ENCODE measurements at regions not wholly inside any gene's neighbourhood (a gene's known extent, or its start where the extent isn't known, plus 50 kb on each side); places are given as distances from the start of the nearest gene placed in this dataset.
A peak's percentile ranks its signal among the peaks of the same experiment; 100 is the strongest.

DNA sequence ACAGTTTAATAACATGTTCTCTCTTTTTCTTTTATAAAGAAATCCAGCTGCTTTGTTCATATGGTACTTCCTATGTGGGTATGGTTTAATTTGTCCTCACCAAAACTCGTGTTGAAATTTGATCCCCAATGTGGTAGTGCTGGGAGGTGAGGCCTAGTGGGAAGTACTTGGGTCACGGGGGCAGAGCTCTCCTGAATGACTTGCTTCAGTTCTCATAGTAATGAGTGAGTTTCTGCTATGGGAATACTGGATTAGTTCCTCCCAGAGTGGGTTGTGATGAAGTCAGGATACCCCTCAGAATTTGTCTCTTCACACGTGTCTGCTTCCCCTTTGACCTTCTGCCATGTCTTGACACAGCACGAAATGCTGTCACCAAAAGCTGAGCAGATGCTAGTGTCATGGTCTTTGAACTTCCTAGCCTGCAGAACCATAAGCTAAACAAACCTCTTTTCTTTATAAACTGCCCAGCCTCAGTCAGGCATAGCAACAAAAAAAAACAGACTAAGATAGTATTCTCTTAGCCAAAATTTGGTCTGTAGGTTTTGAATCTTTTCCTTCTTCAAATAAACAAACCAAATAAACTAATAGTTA, 87.8 kb upstream of the HS3ST5 start:
- TF ChIP-seq, protein P1, sequence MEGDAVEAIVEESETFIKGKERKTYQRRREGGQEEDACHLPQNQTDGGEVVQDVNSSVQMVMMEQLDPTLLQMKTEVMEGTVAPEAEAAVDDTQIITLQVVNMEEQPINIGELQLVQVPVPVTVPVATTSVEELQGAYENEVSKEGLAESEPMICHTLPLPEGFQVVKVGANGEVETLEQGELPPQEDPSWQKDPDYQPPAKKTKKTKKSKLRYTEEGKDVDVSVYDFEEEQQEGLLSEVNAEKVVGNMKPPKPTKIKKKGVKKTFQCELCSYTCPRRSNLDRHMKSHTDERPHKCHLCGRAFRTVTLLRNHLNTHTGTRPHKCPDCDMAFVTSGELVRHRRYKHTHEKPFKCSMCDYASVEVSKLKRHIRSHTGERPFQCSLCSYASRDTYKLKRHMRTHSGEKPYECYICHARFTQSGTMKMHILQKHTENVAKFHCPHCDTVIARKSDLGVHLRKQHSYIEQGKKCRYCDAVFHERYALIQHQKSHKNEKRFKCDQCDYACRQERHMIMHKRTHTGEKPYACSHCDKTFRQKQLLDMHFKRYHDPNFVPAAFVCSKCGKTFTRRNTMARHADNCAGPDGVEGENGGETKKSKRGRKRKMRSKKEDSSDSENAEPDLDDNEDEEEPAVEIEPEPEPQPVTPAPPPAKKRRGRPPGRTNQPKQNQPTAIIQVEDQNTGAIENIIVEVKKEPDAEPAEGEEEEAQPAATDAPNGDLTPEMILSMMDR (conservative IDR thresholded peaks at IDR 0.05) = no peak
- Mint-ChIP-seq H3K27me3 (ENCODE audit: low read depth) (peaks cover 68% of the 10 kb centered on the region), H3K36me3 (ENCODE audit: low read depth) (no peaks in the 10 kb centered on the region), H3K4me1 (peaks cover 20% of the 10 kb centered on the region), H3K9me3 (no peaks in the 10 kb centered on the region), H3K4me3 (peak overlapping the region; percentile 1), H3K27ac (ENCODE audit: unreplicated experiment) (no peak overlapping the region)
- DNase-seq (ENCODE audit: low read depth, low spot score) = peak; percentile 4

DNA sequence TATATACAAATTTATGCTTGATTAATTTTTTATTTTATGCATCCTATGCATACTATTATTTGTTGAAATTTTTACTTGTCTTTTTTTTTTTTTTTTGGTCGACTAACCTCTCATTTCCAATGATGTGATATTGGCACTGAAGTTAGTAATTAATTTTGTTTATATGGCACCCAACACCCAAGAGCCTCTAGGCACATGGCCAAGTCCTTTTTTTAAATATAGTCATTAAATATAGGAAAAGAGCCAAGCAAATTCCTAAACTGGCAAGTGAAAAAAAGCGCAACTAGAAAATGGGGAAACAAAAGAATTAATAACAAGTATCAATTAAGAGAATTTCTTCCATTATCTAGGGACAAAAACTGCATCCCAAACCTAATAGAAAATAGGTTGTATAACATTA, 85.5 kb upstream of the HS3ST5 start:
- Mint-ChIP-seq H3K4me1 (peaks cover 23% of the 10 kb centered on the region), H3K9me3 (no peaks in the 10 kb centered on the region), H3K27me3 (ENCODE audit: low read depth) (peaks cover 81% of the 10 kb centered on the region), H3K27ac (ENCODE audit: unreplicated experiment) (no peak overlapping the region), H3K36me3 (ENCODE audit: low read depth) (peaks cover 4% of the 10 kb centered on the region), H3K4me3 (no peak overlapping the region)
- DNase-seq (ENCODE audit: low read depth, low spot score) = no peak
- TF ChIP-seq, protein P1 (conservative IDR thresholded peaks at IDR 0.05) = no peak

DNA sequence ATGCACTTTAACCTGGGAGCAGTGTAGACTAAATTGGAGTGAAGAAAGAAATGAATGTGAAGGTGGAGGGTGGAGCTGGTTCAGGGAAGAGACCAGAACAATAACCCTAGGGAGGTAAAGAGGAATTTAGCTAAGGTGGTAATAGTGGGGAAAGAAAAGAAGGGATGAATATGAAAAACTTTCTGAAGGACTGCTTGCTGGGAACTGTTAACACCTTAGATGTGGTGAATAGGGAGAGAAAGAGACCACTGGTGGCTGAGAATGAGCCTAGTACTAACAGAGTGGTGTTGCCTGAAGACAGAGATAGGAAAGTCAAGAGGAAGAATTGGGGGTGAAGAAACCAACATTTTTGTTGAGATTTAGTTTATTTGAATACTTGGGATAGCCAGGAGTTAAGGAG, 78.4 kb upstream of the HS3ST5 start:
- Mint-ChIP-seq H3K4me1 (peaks cover 4% of the 10 kb centered on the region), H3K9me3 (no peaks in the 10 kb centered on the region), H3K27me3 (ENCODE audit: low read depth) (peaks cover 84% of the 10 kb centered on the region), H3K4me3 (no peak overlapping the region), H3K27ac (ENCODE audit: unreplicated experiment) (no peak overlapping the region), H3K36me3 (ENCODE audit: low read depth) (peaks cover 4% of the 10 kb centered on the region)
- TF ChIP-seq, protein P1 (conservative IDR thresholded peaks at IDR 0.05) = no peak
- no peak for DNase-seq (ENCODE audit: low read depth, low spot score)

DNA sequence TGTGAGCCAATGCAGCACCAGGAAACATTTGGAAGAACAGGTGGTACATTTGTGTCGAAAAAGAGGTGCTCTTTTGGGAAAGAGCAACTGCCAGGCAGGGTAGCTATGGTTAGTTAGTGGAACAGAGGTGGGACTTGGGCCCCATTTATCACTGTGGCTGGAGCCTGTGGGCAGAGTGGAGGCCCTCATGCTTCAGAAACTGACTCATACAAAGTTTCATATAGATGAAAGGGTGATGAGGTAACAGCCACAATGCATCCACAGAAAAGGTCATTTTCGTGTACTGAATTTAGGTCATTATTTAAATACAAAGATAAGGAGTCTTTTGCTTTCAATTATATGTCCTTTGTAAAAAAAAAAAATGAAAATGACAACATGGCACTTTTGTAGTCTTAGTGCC, 76.4 kb upstream of the HS3ST5 start:
- H3K36me3 Mint-ChIP-seq (ENCODE audit: low read depth) = no peaks in the 10 kb centered on the region
- DNase-seq (ENCODE audit: low read depth, low spot score) = no peak
- H3K9me3 Mint-ChIP-seq = no peaks in the 10 kb centered on the region
- no peak overlapping the region for H3K4me3 Mint-ChIP-seq
- H3K27me3 Mint-ChIP-seq (ENCODE audit: low read depth) = peaks cover 64% of the 10 kb centered on the region
- TF ChIP-seq, protein P1 (conservative IDR thresholded peaks at IDR 0.05) = no peak
- H3K4me1 Mint-ChIP-seq = peaks cover 4% of the 10 kb centered on the region
- H3K27ac Mint-ChIP-seq (ENCODE audit: unreplicated experiment) = no peak overlapping the region

DNA sequence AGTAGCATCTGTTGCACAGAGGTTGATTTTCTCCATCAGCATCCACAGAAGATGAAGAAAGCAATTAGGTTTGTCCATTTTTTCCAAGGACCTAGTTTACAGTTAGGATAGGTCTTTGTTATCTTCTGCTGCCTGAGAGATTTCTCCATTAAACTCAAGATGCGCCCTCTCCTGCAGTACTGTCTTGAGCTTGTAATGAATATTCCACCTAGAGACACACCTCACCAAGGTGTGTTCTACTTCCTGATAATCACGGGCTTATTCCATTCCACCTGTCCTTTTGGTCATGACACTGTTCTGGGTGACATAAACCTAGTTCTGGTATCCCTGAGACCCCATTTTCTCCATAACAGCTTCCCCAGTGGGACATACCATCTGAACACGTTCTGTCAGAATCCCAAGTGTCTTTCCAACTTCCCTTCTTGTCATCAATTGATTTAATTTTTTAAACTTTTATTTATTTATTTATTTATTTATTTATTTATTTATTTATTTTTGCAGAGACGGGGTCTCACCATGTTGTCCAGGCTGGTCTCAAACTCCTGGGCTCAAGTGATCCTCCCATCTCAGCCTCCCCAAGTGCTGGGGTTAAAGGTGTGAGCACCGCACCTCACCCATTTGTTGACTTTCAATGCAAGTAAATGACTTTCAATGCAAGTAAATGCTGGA, 75.6 kb upstream of the HS3ST5 start:
- Mint-ChIP-seq H3K4me3 (no peak overlapping the region), H3K27ac (ENCODE audit: unreplicated experiment) (no peak overlapping the region), H3K27me3 (ENCODE audit: low read depth) (peaks cover 60% of the 10 kb centered on the region), H3K36me3 (ENCODE audit: low read depth) (no peaks in the 10 kb centered on the region), H3K9me3 (no peaks in the 10 kb centered on the region), H3K4me1 (peaks cover 2% of the 10 kb centered on the region)
- no peak for DNase-seq (ENCODE audit: low read depth, low spot score)
- TF ChIP-seq, protein P1 (conservative IDR thresholded peaks at IDR 0.05) = no peak

Data from neural crest cell (in vitro differentiated cells).